NB4 (cell line): ENCODE measurements at regions not wholly inside any gene's neighbourhood (a gene's known extent, or its start where the extent isn't known, plus 50 kb on each side); places are given as distances from the start of the nearest gene placed in this dataset.

Experiments
- DNase-seq: peaks from one replicate; pipeline ENCODE4 v3.0.0; 2010; ENCODE audit warnings: low read depth
- H3K4me3 ChIP-seq: one replicate; pipeline ENCODE4 v1.5.1; 2011; ENCODE audit warnings: mild to moderate bottlenecking, low read depth, low read length, moderate library complexity
- CTCF ChIP-seq: IDR thresholded peaks from one replicate; pipeline ENCODE4 v1.5.1; 2012; ENCODE audit warnings: low read depth, low read length
- MAX ChIP-seq: IDR thresholded peaks from 2 replicates; pipeline ENCODE4 v1.6.1; 2011; ENCODE audit warnings: low read depth, low read length
- MYC ChIP-seq: IDR thresholded peaks from 2 replicates; pipeline ENCODE4 v1.6.1; 2011; ENCODE audit warnings: low read depth, low read length
- POLR2A ChIP-seq: IDR thresholded peaks from 2 replicates; pipeline ENCODE4 v1.6.1; 2011; ENCODE audit warnings: mild to moderate bottlenecking; ENCODE audit not compliant: insufficient read length; ENCODE audit errors: extremely low read depth

- TF ChIP-seq MAX: no peak
- no peak for TF ChIP-seq POLR2A
- no peak for TF ChIP-seq CTCF
- TF ChIP-seq MYC: no peak
- H3K4me3 ChIP-seq: no peak overlapping the region
- DNase-seq: no peak
Measured at GRCh38 chr6:138034229-138034628, 73.0 kb downstream of the PERP start.

- TF ChIP-seq CTCF (no peak), MYC (no peak), MAX (no peak), POLR2A (no peak)
- no peak for DNase-seq
- H3K4me3 ChIP-seq: no peak overlapping the region
Measured at GRCh38 chr6:138035070-138035469, 72.1 kb downstream of the PERP start.

- no peak for DNase-seq
- TF ChIP-seq POLR2A (no peak), CTCF (no peak), MYC (no peak), MAX (no peak)
- H3K4me3 ChIP-seq: no peak overlapping the region
Measured at GRCh38 chr6:138036111-138036510, 71.1 kb downstream of the PERP start.

GRCh38 chr6:138037009-138037504, 70.2 kb downstream of the PERP start:
- H3K4me3 ChIP-seq: no peak overlapping the region
- TF ChIP-seq POLR2A (no peak), MYC (no peak), CTCF (no peak), MAX (no peak)
- DNase-seq: no peak

- TF ChIP-seq POLR2A: no peak
- TF ChIP-seq MAX: no peak
- no peak for TF ChIP-seq MYC
- TF ChIP-seq CTCF: no peak
- H3K4me3 ChIP-seq: no peak overlapping the region
- DNase-seq: no peak
Measured at GRCh38 chr6:138038142-138038870, 68.9 kb downstream of the PERP start.
